GM21717 (cell line): ENCODE measurements at regions not wholly inside any gene's neighbourhood (a gene's known extent, or its start where the extent isn't known, plus 50 kb on each side); places are given as distances from the start of the nearest gene placed in this dataset.

Experiments used
- ATAC-seq: cut with Tn5 transposase; IDR thresholded peaks from one replicate; pipeline ENCODE4 v1.9.1; 2021; ENCODE audit warnings: mild to moderate bottlenecking, moderate library complexity; ENCODE audit not compliant: unreplicated experiment

DNA sequence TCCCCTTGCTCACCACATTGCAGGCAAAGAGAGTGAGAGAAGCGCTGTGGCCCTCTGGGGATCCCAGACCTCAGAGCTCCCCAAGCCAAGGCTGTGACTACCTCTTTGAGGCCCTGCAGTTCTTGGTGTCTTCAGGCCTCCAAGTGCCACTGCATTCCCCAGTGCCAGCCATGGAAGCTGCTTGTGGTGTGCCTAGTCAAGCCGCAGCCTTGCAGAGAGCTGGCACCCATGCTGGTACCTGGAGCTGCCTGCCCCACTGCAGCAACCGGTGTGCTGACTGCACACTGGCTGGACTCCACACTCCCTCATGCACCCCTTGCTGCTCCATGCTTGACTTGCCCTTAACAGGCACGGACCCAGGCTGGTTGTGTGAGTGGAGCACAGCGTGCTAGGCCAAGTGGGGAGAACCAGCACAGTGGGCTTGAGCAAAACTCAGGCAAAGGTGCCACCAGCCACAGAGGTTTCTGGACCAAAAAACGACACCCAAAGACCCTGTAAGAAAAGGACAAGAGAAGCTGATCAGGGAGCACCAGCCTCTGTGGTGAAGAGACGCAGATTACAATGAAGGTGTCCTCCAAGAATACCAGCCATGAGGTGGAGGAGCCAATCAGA is 113.5 kb upstream of the TMEM18 start:
- no peak for ATAC-seq

DNA sequence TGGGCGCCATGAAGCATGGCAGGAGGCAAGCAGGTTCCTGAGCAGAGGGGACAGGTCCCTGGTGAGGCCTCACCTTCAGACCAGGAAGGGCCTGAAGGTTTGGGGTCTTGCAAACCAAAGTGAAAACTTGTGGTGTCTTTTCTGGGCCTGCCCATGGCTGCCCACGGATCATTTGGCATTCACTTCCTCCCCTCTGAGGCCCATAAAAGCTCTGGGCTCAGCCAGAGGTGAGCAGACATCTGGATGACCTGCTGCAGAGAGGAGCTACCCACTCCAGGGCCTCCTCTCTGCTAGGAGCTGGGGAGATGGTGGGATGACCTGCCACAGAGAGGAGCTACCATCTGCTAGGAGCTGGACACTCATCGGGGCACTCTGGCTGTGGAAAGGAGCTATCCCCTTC is 112.9 kb upstream of the TMEM18 start:
- no peak for ATAC-seq

DNA sequence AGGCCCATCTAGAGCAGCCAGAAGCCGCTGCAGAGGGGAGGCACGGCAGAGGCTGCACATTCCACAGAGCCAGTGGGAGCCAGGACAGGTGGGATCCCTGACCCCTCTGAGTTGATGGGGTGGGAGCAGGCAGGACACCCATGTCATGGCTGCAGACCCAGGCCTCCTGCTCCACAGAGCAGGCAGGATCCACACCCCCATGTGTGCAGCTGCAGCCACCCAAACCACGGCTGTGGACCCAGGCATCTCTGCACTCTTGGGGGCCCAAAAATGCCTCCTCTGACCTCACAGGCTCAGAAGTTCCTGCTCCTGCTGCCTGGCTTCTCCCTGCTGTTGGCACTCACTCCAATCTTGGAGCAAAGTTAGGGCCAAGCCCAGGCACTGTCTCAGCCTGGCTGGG is 112.3 kb upstream of the TMEM18 start:
- no peak for ATAC-seq

DNA sequence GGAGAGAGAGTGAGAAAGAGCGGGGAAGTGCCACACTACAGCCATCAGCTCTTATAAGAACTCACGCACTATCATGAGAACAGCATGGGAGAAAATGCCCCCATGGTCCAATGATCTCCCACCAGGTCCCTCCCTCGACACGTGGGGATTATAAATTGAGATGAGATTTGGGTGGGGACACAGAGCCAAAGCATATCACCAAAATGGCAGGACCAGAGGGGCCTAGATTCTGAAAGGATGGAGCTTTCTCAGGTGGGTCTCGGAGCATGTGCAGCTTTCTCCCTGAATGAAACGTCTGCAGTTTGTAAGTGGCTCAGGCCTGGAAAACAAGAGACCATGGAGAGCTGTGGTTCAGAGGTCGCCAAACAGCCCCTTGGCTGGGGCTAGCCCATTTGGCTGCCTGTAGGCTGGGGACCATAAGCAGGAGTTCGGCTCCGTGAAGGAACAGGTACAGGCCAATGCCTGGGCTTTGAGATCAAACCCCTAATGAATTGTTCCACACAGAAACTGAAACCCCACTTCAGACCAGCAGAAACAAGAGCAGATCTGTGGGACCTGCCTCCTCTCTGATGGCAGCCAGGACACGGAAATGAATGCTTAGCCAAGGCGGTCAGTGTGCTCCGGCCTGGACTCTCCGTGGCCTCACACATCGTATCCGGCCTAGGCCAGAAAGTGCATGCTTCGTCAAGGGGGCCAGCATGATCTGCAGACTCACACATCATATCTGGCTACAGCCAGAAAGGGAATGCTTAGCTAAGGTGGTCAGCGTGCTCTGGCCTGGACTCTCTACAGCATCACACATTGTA is 111.2 kb upstream of the TMEM18 start:
- no peak for ATAC-seq

DNA sequence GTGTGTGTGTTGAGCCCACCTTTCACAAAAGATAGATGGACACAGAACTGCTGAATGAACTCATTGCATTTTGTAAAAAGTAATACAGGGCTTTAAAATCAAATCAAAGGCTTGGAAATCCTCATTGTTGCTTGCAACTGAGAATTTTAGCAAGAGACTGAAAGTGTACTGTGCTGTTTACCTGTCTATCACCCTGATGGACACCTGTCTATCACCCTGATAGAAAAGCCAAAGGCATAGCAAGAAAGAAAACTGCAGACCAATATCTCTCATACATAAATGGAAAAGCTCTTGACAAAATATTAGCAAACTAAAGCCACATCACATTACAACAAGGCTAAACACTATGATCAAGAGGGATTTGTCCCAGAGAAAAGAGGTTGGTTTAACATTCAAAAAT is 107.5 kb upstream of the TMEM18 start:
- no peak for ATAC-seq

DNA sequence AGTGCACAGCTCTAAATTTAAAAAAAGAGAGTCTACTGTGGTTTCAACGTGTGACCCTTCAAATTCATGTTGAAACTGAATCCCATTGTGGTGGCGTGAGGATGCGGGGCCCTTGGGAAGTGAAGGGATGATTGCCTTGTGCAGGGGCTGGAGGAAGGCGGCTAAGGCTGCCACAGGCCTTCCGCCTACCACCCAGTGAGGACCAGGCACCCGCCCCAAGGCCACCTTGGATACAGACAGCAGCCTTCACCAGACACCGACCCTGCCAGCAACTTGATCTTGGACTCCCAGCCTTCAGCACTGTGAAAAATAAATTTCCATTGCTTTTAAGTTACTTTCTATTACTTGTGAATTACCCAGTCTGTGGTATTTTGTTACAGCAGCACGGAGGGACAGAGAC is 103.4 kb upstream of the TMEM18 start:
- ATAC-seq, result no peak

DNA sequence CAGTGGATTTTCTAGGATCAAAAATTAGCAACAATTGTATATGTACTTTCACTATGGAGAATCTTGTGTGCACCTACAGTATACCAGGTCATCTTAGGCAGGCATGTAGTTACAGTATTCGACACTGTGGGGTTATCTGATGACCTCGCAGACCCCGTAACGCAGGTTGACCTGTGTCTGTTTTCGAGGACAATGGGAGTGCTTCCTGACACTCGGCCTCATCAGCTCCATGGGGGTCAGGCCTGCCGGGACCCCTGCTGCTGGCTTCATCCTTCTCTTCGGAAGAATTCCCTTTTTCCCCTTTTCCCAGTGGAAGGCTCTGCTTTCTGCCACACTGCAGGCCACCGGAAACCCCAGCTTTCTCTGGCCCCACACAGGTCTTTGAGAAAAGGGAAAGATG is 102.8 kb upstream of the TMEM18 start:
- no peak for ATAC-seq

DNA sequence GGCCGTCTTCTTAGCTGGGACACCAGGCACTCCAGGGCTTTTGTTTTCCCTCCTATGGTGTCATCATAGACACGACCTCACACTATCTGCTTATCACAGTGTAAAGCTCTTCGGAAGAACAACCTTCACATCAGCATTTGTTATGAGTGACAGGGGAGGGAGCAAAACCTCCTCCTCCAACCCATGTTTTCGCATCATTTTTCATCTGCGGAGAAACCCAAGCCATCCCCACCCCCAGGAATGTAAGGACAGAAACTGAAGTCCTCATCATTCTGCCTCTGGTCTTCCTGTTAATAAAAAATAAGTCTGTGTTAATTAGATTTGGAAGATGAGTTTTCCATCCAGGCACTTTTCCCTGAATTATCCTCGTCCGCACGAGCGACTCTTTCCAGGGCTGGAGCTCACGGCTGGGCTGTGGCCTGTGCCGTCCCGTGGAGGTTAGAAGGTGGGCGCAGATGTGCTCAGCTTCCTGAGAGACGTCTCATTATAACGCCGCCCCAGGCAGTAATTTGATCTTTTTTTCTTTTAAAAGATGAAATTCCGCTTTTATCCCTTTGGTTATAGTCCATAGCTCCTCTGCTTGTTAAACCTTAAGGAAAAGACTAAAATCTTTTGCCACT is 101.6 kb upstream of the TMEM18 start:
- ATAC-seq, result no peak

DNA sequence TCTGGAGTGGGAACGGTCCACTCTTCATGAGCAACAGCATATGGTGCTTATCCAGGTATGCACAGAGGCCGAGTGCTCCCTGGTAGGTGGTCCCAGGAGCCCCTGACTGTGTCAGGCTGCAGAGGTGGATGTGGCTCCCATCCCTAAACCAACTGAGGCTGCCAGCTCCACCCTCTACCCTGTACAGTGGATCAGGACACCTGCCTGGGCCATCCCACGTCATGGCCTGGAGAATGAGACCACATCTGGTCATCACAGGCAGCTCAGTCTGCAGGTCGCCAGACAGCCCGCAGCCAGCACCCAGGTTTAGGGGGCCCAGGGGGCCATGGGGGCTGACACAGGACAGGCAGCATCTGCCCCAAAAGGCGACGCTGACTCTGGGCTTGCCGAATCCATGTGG is 100.3 kb upstream of the TMEM18 start:
- ATAC-seq, result no peak

DNA sequence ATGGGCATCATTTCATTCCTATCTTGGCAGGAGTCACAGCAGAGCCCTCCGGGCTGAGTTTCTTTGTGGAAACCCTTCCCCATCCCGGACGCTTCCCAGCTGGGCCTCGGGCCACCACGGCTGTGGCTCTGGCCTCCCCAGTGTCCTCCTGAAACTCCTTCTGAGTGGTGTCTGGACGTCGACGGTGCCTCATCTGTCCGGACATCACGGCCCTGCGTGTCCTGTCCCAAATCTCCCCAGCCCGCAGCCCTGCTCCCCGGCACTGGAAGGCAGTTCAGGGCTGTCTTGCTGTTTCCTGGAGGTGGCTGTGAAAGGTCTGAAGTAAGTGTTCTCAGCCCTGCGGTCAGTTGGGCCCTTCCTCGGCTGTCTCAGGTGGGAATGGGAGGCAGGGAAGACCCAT is 99.8 kb upstream of the TMEM18 start:
- no peak for ATAC-seq

DNA sequence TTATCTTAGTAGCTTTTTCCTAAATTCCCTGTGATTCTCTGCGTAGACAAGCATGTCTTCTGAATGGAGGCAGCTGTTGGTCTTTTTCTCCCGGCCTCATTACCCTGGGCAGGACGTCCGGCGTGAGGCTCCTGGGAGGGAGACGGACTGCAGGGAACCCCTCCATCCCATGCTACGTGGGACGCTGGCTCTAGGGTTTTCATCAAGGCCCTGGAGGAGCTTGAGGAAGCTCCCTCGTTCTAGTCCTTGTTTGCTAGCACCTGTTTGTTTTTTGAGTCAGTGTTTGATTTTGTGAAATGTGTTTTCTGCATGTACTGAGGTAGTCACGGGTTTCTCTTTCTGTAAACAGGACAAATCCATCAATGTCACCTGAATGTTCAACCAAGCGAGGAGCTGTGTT is 99.3 kb upstream of the TMEM18 start:
- no peak for ATAC-seq

DNA sequence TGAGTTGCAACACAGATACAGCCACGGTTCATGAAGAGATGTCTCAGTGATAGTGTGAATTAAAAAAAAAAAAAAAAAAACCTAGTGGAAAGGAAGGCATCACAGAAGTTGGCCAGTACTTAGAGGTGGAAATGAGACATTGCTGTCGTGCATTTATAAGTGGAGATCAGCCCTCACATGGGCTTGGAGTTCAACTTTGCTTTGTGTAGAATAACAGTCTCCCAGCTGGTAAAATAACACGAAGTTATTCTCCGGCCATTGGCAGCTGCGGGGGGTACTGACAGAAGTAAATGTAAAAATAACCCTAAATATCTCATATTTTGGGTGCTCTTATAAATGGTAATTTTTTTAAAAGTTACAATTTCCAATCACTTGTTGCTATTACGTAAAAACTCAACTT is 98.8 kb upstream of the TMEM18 start:
- no peak for ATAC-seq

DNA sequence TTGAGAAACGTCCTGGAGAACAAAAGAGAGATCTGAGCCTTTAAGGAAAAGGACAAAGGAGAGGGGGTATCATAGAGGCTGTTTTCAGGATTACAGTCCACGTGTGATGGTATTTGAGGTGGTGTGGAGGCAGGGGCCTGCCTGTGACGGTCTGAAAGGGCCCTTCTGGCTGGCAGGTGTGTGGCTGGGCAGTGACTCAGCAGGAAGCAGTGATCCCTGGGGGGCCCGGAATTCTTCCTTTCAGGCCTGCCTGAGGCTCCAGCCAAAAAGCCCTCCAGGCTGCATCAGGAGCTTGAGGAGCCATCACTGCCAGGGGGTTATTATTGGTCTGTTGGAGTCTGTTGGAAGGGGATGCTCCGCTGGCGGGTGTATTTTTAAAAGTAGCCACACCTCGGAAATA is 97.2 kb upstream of the TMEM18 start:
- ATAC-seq, result no peak

DNA sequence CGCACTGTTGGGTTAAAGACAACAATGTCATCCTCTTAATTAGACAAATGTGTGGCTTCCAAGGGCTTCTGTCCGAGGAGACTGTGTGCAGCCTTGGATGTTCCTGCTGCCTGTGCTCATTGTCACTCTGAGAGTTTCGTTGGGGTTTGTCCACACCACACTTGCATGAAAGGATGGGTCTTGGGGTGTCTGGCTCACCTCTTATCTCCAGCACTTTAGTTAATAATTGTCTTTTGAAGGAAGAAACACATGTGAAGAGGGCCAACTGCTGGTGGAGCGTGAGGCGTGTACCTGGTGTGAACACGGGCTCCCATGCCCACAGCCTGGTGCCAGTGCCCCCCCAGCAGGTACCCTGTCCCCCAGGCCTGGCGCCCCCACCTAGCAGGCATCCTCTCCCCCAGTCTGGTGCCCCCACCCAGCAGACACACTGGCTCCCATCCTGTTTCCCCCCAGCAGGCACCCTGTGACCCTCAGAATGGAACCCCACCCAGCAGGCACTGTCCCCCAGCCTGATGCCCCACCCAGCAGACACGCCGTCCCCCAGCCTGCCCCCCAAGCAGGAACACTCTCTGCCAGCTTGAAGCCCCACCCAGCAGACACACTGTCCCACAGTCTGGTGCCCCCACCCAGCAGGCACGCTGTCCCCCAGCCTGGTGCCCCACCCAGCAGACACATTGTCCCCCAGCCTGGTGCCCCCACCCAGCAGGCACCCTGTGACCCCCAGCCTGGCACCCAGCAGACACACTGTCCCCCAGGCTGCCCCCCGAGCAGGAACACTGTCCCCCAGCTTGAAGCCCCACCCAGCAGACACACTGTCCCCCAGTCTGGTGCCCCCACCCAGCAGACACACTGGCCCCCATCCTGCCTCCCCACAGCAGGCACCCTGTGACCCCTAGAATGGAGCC is 96.3 kb upstream of the TMEM18 start:
- no peak for ATAC-seq

DNA sequence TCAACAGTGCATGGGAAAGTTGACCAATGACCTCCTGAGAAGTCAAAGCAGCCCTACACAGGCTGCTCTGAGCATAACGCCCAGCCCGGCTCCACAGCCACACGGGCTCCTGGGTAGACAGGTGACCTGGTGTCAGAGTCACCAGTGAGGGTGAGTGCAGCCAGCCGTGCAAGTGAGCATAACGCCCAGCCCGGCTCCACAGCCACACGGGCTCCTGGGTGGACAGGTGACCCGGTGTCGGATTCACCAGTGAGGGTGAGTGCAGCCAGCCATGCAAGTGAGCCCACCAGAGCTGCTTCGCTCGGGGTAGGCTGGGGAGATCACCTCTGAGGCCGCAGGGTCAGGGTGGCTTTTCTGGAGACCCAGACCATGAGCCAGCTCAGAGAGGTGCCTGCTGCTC is 94.3 kb upstream of the TMEM18 start:
- no peak for ATAC-seq

DNA sequence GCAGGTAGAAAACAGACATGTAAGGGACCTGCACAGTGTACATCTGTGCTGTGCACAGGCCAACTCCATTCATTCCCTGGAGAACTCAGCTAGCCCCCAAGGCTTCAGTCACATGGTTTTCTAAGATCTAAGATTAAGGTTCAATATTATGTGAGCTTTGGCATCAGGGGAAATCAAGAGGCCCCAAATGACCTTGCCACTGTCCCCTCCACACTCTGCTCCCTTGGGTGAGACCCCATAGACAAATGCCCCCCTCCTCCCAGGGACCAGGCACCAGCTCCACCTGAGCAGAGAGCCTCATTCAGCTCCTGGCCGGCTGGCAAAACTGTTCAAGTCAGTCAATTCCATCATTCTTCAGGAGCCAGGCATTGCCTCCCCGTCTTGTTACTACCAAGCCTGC is 93.6 kb upstream of the TMEM18 start:
- no peak for ATAC-seq

DNA sequence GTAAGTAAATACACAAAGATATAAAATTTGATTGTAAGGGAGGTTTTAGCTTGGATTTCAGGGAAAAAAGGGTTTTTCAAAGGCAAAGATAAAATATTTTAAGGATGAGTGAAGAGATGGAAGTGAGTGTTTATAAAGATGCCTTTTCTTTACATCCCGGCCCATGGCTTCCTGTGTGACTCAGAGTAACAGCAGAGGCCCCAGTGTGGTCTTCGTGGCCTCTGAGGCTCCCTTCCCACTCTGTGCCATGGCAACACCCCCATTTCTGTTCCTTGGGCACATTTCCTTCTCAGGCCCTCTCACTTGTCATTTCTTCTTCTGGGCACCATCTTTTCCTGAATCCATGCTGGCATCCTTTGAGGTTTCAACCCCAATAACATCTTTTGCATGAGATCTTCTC is 92.6 kb upstream of the TMEM18 start:
- ATAC-seq, result no peak

DNA sequence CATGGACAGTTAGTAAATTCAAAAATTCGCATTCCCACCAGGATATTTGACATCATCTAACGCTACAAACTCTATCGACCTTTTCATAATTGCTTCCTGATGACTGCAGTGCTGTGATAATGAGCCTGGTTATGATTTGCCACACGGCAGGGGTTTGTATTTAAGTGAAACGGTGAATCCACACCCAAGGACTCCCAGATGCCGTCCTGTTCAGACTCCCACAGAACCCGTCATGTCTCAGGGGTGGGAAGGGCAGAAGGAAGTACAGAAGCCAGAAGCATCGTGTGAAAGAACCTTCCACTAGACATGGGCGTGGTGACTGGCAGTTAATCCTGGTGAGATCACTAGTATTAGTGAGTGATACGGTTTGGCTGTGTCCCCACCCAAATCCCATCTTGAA is 91.2 kb upstream of the TMEM18 start:
- no peak for ATAC-seq

DNA sequence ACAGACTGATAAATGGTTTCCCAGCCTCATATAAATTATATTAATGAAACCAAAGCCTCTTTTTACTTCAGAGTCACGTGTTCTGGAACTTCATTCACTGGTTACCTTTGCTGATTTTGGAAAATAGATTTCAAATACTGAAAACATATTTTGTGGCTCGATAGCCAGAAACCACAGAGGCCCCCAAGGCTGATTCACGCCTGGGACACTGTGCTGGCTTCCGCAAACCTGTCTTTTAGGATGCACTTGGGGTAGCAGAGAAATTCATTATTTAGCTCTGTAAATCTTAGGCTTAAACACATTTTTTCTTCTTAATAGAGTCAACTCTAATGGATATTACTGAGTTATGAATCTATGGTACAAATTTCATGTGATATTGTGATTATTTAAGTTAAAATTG is 90.7 kb upstream of the TMEM18 start:
- no peak for ATAC-seq

DNA sequence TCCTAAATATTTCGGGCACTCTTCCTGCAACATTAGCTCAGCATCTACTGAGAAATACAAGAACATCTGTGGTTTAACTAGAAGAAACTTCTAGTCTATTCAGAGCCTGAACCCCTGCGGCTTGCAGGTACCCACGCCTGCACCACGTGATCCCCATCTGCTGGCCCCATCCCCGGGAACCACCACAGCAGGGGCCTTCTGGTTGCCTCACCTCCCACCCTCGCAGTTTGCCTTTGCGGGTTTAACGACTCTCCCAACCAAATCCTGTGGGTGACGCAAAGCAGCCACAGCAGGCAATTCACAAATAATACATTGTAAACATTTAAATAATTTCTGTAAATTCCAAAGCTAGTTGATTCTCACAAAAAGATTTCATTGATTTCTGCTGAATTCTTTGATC is 90.2 kb upstream of the TMEM18 start:
- ATAC-seq, result no peak

DNA sequence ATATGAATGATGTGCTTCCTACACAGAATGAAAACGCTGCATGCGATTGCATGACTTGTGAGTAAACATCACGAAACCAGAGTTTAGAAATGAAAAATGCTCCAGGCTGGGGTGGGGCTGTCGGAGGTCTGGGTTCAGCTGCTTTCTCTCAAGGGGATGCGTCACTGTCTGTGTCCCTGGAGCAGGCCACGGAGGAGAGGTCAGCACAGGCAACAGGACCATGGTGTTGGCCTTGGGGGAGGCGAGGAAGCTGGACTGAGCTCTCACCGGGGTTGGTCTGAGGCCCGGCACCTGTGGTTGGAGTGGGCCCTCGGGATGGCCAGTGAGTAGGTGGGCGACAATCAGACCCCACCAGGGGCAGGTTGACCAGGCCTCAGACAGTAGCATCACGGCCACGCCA is 89.0 kb upstream of the TMEM18 start:
- ATAC-seq, result no peak
